GM11168 (cell line): ENCODE measurements at regions not wholly inside any gene's neighbourhood (a gene's known extent, or its start where the extent isn't known, plus 50 kb on each side); places are given as distances from the start of the nearest gene placed in this dataset.

Experiments used
- in situ Hi-C: fragments of 300-500 bp; cut with MboI; formaldehyde crosslinking; loops from one replicate; pipeline ENCODE4 v1.12.0; 2022; ENCODE audit warnings: low sequenced_read_pairs; ENCODE audit not compliant: unreplicated experiment

- in situ Hi-C loops = no loop called here
Observed at GRCh38 chr12:77640356-77640755, 190.3 kb upstream of the NAV3 start.

DNA sequence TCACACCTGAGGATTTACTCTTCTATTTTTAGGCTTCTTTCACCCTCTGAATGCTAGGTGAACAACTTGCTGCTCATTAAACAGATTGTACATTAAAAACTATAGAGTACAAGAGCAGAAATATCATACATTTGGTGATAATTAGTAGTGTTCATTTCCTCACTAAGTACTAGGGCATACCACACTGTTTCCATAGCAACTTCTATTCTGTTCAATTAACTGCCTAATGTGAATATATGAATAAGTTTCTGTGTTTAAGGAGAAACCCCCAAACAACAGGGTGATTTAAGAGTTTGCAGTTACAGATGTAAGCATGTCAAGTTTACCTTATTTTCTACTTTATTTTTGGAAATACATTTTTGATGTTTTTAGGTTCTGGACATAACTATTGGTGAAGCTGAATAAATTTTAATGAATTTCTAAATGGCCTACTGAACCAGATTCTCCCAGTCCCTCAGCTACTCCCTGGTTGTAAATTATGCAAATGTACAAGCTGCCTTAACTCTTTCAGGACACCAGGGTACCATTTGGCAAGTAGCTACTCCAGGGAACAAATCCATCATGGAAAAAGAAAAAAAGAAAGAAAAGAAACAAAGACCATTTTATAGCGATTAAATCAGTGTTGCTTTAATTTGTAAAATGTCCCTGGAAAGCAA, 199.8 kb upstream of the NAV3 start:
- in situ Hi-C loops = no loop called here

- in situ Hi-C loops = no loop called here
Observed at GRCh38 chr12:77630344-77630743, 200.3 kb upstream of the NAV3 start.

- in situ Hi-C loops = no loop called here
Observed at GRCh38 chr12:77629141-77629540, 201.6 kb upstream of the NAV3 start.

- in situ Hi-C loops = no loop called here
Observed at GRCh38 chr12:77625441-77625840, 205.3 kb upstream of the NAV3 start.

GRCh38 chr12:77619425-77619824, 211.3 kb upstream of the NAV3 start:
- in situ Hi-C loops = no loop called here

DNA sequence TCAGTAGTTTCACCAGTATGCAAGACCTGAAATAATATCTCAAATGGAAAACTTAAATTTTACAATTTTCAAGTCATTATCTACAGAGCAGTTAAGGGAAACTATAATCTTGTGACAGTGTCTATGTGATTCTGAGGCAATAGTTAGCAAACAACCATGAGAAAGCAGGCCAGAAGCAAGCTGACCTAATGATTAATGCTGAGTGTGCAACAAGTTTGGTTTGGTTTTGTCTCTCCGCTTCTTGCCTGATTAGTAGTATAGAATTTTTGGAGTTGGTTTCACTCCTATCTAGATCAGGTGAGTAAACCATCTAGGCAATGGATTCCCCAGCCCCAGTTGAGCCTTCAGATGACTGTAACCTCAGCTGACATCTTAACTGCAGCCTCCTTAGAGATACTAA, 212.9 kb upstream of the NAV3 start:
- in situ Hi-C loops = no loop called here

DNA sequence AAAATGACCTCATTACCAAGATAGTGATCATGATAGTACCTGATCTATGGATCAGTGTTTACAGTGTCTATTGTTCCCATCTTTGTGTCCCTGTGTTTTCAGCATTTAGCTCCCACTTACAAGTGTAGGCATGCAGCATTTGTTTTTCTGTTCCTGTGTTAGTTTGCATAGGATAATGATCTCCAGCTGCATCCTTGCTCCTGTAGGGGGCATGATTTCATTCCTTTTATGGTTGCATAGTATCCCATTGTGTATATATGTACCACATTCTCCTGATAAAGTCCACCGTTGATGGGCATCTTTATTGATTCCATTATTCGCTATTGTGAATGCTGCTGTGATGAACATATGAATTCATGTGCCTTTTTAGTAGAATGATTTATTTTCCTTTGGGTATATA, 215.4 kb upstream of the NAV3 start:
- in situ Hi-C loops = no loop called here

GRCh38 chr12:77613411-77613810, 217.3 kb upstream of the NAV3 start:
- in situ Hi-C loops = no loop called here

DNA sequence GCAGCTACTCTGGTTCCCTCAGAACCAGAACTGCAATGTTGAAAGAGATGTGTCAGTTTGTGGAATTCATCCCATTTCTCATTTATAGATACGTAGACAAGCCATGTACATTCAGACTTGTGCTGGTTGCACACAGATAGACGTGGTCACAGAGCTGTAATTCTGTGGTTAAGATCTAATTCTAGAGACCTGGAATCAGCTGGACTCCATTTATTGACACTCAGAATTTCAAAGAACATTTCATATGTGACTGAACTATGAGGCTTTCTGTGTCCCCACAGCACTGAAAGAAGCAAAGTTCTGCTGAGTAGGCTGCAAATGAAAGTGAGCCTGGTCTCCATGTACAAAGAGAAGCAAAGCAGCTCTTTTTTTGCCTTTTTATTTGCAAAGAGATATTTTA, 220.2 kb upstream of the NAV3 start:
- in situ Hi-C loops = no loop called here

DNA sequence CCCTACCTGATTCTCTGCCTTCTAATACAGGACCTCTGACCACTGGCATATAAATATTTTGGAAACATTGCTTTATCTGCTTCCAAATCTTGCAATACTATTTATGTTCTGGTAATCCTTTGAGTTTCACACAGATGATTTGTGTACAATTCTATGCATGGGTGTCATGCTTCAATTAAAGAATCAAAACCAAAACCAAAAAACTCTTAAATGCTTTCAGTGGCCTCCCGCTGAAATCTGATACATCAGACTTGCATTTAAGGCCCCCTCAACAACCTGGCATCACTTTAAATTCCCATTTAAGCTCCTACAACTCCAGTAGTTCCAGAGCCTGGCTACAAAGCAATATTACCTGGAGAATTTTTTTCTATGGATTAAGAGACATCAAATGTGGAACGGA, 221.7 kb upstream of the NAV3 start:
- in situ Hi-C loops = no loop called here

DNA sequence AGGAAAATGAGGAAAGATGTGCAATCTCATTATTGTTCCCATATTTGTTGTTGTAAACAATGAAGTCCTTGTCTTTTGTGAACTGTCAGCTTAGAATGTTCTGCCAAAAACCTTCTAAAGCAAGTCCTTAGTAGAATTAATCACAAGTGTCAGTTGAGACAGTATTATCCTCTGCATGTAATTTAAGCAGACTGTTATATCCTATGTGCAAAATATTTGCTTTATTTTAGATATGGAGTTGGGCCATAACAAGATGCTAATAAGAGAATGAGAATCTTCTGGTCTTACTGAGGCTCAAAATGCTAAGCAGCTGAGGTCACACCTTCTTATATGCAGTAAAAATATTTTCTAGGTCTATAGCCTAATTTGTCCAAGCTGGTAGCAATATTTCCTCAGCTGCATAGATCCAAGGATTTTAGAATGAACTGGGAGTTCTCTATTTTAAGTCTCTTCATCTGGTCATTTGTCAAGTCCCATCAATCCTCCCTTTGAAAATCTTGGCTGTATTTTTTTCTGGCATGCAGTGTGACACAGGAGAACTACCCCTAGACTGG, 222.3 kb upstream of the NAV3 start:
- in situ Hi-C loops = no loop called here

DNA sequence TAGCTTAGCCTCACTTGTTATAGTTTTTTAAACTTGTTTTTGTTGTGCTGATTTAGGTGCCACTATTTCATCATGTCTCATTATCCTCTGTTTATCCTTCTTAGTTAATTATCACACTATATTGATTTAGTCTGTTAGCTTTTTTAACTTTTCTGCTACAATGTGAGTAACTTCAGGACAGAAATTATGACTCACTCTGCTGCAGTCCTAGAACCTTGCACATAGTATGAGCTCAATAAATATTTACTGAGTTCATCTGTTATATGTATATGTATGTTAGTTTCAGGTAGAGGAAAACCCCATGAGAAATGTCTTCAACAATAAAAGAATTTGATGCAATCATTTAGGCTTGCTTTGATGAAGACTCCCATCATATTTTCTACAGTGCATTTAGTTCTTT, 224.3 kb upstream of the NAV3 start:
- in situ Hi-C loops = no loop called here

- in situ Hi-C loops = no loop called here
Observed at GRCh38 chr12:77603946-77604345, 226.7 kb upstream of the NAV3 start.

DNA sequence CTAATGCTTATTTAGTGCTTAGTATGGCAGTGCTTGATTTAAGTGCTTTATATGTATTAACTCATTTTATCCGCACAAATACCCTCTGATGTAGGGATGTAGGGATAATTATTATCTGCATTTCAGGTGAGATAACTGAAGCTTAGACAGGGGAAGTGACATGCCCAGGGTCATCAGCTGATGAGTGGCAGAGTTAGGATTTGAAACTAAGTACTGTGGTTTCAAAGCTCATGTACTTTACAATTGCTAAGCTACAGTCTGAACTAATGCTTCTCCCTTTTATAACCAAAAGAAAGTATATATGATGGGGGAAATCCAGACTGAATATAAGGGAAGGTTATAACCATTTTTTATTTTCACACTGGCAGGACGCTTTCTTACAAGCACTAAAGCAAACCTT, 229.6 kb upstream of the NAV3 start:
- in situ Hi-C loops = no loop called here

GRCh38 chr12:77600468-77600843, 230.2 kb upstream of the NAV3 start:
- in situ Hi-C loops = no loop called here

GRCh38 chr12:77599782-77600467, 230.8 kb upstream of the NAV3 start:
- in situ Hi-C loops = no loop called here

- in situ Hi-C loops = no loop called here
Observed at GRCh38 chr12:77594366-77594765, 236.3 kb upstream of the NAV3 start.

DNA sequence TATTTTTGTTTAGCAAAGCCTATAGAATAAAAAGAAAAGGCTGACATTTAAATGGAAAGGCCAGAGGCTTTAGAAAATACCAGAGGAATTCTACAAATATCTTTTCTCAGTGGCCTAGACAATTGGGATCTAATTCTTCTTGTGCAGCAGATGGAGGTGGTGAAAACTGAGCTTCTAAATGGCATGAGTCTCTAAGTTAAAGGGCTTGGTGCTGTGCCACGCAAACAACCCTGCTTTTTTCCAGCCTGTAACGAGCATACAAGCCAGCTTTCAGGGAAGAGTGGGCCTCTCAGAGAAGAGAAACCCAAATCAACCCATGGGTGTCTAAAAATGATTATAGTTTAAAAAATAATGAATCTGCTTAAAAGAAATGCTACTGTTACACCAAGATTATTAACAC, 237.9 kb upstream of the NAV3 start:
- in situ Hi-C loops = no loop called here

DNA sequence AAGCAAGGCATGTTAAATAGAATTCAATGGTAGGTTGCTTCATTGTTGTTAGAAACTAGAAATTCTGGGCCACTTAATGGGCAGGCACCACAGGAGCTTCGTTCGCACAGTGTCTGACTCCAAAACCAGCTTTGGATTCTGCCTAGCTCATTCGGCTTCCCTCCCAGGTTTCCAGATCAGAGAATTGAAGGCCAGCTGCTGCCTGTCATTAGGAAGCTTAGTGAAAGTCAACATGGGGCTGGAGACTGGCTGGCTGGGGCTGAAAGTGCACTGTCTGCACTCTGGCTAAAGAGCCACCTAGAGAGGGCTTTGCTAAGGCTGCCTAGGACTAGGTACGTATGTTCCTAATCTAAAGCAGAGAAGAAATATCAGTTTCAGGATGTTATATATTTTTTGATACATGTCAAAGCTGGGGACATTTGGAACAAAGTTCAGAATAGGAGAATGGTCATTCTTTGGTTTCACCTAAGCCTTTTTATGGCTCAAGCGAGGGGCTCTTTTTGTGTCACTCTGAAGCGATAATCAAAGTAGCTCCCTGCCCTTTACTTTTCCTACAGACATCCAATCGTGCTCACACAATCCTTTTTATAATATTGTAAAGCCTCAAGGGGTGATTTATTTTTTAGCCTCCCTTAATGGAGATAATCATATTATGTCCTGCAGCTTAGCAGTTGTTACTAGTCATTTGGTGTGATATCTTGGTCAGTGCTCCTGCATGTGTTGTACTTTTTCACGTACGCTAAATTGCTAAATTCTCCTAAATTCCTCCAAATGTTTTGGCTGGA, 238.5 kb upstream of the NAV3 start:
- in situ Hi-C loops = no loop called here

DNA sequence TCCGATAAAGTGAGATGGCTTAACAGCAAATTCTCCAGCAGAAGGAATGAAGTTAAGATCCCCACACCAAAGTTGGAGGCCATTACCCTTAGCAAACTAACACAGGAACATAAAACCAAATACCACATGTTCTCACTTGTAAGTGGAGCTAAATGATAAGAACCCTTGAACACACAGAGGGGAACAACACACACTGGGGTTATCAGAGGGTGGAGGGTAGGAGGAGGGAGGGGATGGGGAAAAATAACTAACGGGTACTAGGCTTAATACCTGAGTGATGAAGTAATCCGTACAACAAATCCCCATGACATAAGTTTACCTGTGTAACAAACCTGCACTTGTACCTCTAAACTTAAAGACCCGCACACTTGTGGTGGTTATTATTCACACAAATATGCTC, 240.4 kb upstream of the NAV3 start:
- in situ Hi-C loops = no loop called here
